ENCODE measurements at regions not wholly inside any gene's neighbourhood (a gene's known extent, or its start where the extent isn't known, plus 50 kb on each side); places are given as distances from the start of the nearest gene placed in this dataset.

DNA sequence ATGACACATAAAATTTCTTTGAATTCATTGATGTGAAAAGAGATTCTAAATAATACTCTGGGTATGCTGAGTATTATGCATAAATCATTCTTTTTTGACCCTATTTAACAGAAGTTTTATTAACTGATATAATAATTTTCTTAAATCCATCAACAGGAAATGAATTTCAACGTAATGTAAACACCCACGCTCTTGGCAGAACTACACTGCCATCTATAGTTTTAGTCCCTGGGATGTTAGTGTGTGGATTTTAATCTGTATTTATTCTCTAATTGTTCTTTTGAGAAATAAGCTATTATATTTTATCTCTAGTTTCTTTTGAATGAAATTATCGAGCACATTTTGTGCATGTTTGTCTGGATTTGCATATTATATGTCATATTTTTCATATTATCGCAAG, 666.8 kb upstream of the NDST4 start:
- POLR2A ChIA-PET, result no interaction called here

More for the DNA sequence above, 666.8 kb upstream of the NDST4 start:
- Histone ChIP-seq H3K9me3 (ENCODE audit: control insufficient read depth, insufficient read depth, low read depth, low read length) (no peaks in the 10 kb centered on the region), H3K27ac (ENCODE audit: extremely low read depth, low read depth, low read length) (no peak overlapping the region), H3K36me3 (ENCODE audit: control insufficient read depth in 2 of 2, insufficient read depth in 1 of 2, low read length in 2 of 2) (no peaks in the 10 kb centered on the region), H3K4me3 (ENCODE audit: low read depth, low read length) (no peak overlapping the region), H3K4me1 (ENCODE audit: control insufficient read depth, insufficient read depth, low read length) (no peaks in the 10 kb centered on the region)
- CTCF ChIA-PET, result no interaction called here
- TF ChIP-seq ZBTB7A (tag by site-specific recombination; IDR thresholded peaks at IDR 0.05; ENCODE audit: low read depth) (no peak), KLF9 (tag by site-specific recombination; IDR thresholded peaks at IDR 0.05; ENCODE audit: low read depth) (no peak), ZNF561 (tag by site-specific recombination; IDR thresholded peaks at IDR 0.05; ENCODE audit: borderline replicate concordance) (no peak), REST (tag by site-specific recombination; IDR thresholded peaks at IDR 0.05) (no peak), IKZF3 (tag by site-specific recombination; IDR thresholded peaks at IDR 0.05) (no peak), ZNF555 (tag by site-specific recombination; conservative IDR thresholded peaks at IDR 0.05) (no peak), ELK4 (IDR thresholded peaks at IDR 0.05; ENCODE audit: borderline replicate concordance, low read depth, low read length) (no peak), SALL2 (tag by site-specific recombination; IDR thresholded peaks at IDR 0.05; ENCODE audit: borderline replicate concordance) (no peak), ZBTB26 (tag by site-specific recombination; optimal IDR thresholded peaks at IDR 0.05) (no peak), KLF16 (tag by site-specific recombination; IDR thresholded peaks at IDR 0.05) (no peak), ZBTB11 (tag by site-specific recombination; conservative IDR thresholded peaks at IDR 0.05; ENCODE audit: low read depth) (no peak), ZNF571 (tag by site-specific recombination; IDR thresholded peaks at IDR 0.05) (no peak), ZBTB1 (tag by site-specific recombination; IDR thresholded peaks at IDR 0.05) (no peak), ZNF670 (tag by site-specific recombination; IDR thresholded peaks at IDR 0.05; ENCODE audit: low read depth) (no peak), ZNF23 (tag by site-specific recombination; IDR thresholded peaks at IDR 0.05; ENCODE audit: borderline replicate concordance) (no peak), ZBTB20 (tag by site-specific recombination; IDR thresholded peaks at IDR 0.05) (no peak), TRIM28 (IDR thresholded peaks at IDR 0.05; ENCODE audit: borderline replicate concordance, low read length) (no peak), ZNF335 (tag by site-specific recombination; conservative IDR thresholded peaks at IDR 0.05) (no peak), ZBTB8A (tag by site-specific recombination; IDR thresholded peaks at IDR 0.05) (no peak), ZNF510 (tag by site-specific recombination; IDR thresholded peaks at IDR 0.05; ENCODE audit: insufficient replicate concordance) (no peak)
